GM10266 (cell line): ENCODE measurements at regions not wholly inside any gene's neighbourhood (a gene's known extent, or its start where the extent isn't known, plus 50 kb on each side); places are given as distances from the start of the nearest gene placed in this dataset.

Source experiments
- DNase-seq: peaks from one replicate; pipeline ENCODE4 v3.0.0; 2012; ENCODE audit errors: extremely low spot score
- TF ChIP-seq, protein P1 (sequence below): IDR thresholded peaks from 2 replicates; pipeline ENCODE4 v1.5.1; 2012; ENCODE audit warnings: mild to moderate bottlenecking, low read depth; ENCODE audit not compliant: control insufficient read depth, insufficient read depth; ENCODE audit errors: missing control alignments

GRCh38 chr3:153829606-153830170 is 291.5 kb upstream of the ARHGEF26 start:
- no peak for DNase-seq
- TF ChIP-seq, protein P1, sequence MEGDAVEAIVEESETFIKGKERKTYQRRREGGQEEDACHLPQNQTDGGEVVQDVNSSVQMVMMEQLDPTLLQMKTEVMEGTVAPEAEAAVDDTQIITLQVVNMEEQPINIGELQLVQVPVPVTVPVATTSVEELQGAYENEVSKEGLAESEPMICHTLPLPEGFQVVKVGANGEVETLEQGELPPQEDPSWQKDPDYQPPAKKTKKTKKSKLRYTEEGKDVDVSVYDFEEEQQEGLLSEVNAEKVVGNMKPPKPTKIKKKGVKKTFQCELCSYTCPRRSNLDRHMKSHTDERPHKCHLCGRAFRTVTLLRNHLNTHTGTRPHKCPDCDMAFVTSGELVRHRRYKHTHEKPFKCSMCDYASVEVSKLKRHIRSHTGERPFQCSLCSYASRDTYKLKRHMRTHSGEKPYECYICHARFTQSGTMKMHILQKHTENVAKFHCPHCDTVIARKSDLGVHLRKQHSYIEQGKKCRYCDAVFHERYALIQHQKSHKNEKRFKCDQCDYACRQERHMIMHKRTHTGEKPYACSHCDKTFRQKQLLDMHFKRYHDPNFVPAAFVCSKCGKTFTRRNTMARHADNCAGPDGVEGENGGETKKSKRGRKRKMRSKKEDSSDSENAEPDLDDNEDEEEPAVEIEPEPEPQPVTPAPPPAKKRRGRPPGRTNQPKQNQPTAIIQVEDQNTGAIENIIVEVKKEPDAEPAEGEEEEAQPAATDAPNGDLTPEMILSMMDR: no peak

- no peak for DNase-seq
- TF ChIP-seq, protein P1: no peak
These were observed 290.6 kb upstream of the ARHGEF26 start for GRCh38 chr3:153830552-153830951.

GRCh38 chr3:153835540-153835939 is 285.6 kb upstream of the ARHGEF26 start:
- TF ChIP-seq, protein P1: no peak
- no peak for DNase-seq

DNA sequence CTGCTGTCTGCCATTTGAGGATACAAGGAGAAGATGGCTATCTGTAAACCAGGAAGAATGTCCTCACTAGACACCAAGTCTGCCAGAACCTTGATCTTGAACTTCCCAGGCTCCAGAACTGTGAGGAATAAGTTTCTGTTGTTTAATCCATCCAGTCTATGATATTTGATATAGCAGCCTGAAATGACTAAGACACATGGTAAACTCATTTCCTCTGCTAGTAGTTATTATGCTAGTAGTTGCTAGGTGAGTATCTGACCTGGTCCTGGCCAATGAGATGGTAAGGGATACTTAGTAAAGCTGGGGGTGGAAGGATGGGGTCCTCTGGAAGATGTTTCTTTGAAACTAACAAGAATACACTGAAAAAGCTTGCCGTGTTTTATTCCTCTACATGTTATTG is 280.7 kb upstream of the ARHGEF26 start:
- TF ChIP-seq, protein P1: no peak
- no peak for DNase-seq

DNA sequence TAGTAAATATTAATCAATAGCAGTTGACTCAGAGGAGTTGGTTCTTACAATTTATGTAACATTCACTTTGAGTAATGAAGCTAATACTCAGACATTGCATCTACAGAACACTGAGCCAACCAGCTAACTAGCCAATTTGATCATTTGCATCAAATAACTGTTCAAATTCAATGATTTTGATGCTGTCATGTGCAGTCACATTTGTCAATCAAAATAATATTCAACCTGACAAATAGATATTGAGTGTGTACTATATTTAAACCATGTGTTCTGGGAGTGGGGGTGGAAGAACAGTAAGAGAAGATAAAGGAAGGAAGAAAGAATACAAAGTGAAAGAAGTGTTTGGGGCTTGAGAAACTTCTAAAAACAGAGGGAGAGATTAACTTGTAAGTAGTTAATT is 277.2 kb upstream of the ARHGEF26 start:
- TF ChIP-seq, protein P1: no peak

DNA sequence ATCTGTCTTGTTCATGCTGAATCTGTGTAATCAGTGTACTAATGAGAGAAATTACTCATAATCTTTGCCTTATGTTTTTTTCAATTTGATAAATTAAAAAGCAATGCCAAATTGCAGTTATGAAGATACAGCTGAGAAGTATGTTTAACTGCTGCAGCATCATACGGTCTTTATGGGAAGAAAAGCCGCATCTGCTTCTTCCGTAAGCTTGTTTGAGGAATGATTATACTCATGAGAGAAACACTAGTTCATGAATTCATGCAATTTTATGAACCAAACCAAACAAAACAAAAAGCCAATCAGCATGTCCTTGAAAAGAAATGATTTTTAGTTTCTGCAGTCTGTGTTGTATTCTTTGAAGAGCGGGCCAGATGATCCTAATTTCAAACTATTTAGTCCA is 275.9 kb upstream of the ARHGEF26 start:
- DNase-seq: no peak
- TF ChIP-seq, protein P1: no peak

More for the DNA sequence above, 277.2 kb upstream of the ARHGEF26 start:
- no peak for DNase-seq

GRCh38 chr3:153848702-153849101 is 272.5 kb upstream of the ARHGEF26 start:
- DNase-seq: no peak
- TF ChIP-seq, protein P1: no peak
